Immature natural killer cell (primary cell): ENCODE measurements at regions not wholly inside any gene's neighbourhood (a gene's known extent, or its start where the extent isn't known, plus 50 kb on each side); places are given as distances from the start of the nearest gene placed in this dataset.

Experiments used
- DNase-seq, 3 donors: peaks; one replicate each; pipeline ENCODE4 v3.0.0; 2022; ENCODE audit warnings: mixed read lengths in 1 of 3
- H3K27ac Mint-ChIP-seq, 6 donors: one replicate each; pipeline ENCODE4 v1.8.0; 2020; ENCODE audit warnings: mixed read lengths in 6 of 6, mild to moderate bottlenecking in 5 of 6, inconsistent platforms in 4 of 6, moderate library complexity in 3 of 6
- H3K27me3 Mint-ChIP-seq, 3 donors: one replicate each; pipeline ENCODE4 v1.8.0; 2020 to 2021; ENCODE audit warnings: low read depth in 3 of 3, mild to moderate bottlenecking in 3 of 3, mixed read lengths in 3 of 3, moderate library complexity in 3 of 3, inconsistent platforms in 1 of 3
- H3K36me3 Mint-ChIP-seq, 3 donors: one replicate each; pipeline ENCODE4 v1.8.0; 2020; ENCODE audit warnings: mixed read lengths in 3 of 3, inconsistent platforms in 2 of 3, mild to moderate bottlenecking in 2 of 3
- H3K4me1 Mint-ChIP-seq, 2 donors: one replicate each; pipeline ENCODE4 v1.8.0; 2020; ENCODE audit warnings: inconsistent platforms in 2 of 2, mild to moderate bottlenecking in 2 of 2, mixed read lengths in 2 of 2, moderate library complexity in 1 of 2
- H3K4me3 Mint-ChIP-seq, 5 donors: one replicate each; pipeline ENCODE4 v1.8.0; 2020; ENCODE audit warnings: mild to moderate bottlenecking in 5 of 5, mixed read lengths in 5 of 5, inconsistent platforms in 3 of 5, moderate library complexity in 3 of 5
- H3K9me3 Mint-ChIP-seq, 6 donors: one replicate each; pipeline ENCODE4 v1.8.0; 2020; ENCODE audit warnings: mild to moderate bottlenecking in 6 of 6, mixed read lengths in 6 of 6, inconsistent platforms in 4 of 6, moderate library complexity in 3 of 6

GRCh38 chr13:68168448-68168847 is 938.3 kb upstream of the PCDH9 start:
- no peak for DNase-seq
- peaks cover 0 to 47% (median 17%) of the 10 kb centered on the region in 6 donors for H3K9me3 Mint-ChIP-seq
- H3K27ac Mint-ChIP-seq = no peak overlapping the region
- H3K36me3 Mint-ChIP-seq = no peaks in the 10 kb centered on the region
- H3K27me3 Mint-ChIP-seq = no peaks in the 10 kb centered on the region
- no peaks in the 10 kb centered on the region for H3K4me1 Mint-ChIP-seq
- no peak overlapping the region for H3K4me3 Mint-ChIP-seq

DNA sequence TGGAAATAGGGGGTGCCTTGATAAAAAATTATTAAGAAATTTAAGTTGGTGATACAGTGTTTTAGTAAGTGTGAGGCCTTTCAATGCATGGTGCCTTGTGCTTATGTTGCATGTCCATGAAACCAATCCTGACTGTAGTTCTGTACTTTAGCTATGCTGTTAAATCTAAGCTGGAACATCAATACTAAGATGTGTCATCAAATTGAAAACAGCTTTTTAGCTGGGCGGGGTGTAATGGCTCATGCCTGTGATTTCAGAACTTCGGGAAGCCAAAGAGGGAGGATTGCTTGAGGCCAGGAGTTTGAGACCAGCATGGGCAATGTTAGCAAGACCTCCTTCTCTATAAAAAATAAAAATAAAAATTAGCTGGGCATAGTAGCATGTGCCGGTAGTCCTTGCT is 930.3 kb upstream of the PCDH9 start:
- no peaks in the 10 kb centered on the region for H3K4me1 Mint-ChIP-seq
- H3K27me3 Mint-ChIP-seq = no peaks in the 10 kb centered on the region
- peaks cover 1 to 36% (median 22%) of the 10 kb centered on the region in 6 donors for H3K9me3 Mint-ChIP-seq
- no peak overlapping the region for H3K27ac Mint-ChIP-seq
- no peak for DNase-seq
- H3K4me3 Mint-ChIP-seq = no peak overlapping the region
- no peaks in the 10 kb centered on the region for H3K36me3 Mint-ChIP-seq

GRCh38 chr13:68152414-68152813 is 922.3 kb upstream of the PCDH9 start:
- no peak overlapping the region for H3K27ac Mint-ChIP-seq
- peaks cover 11 to 47% (median 34%) of the 10 kb centered on the region in 6 donors for H3K9me3 Mint-ChIP-seq
- H3K36me3 Mint-ChIP-seq = peaks cover 0 to 2% (median 0%) of the 10 kb centered on the region in 3 donors
- DNase-seq = no peak
- H3K4me3 Mint-ChIP-seq = no peak overlapping the region
- H3K27me3 Mint-ChIP-seq = no peaks in the 10 kb centered on the region
- H3K4me1 Mint-ChIP-seq = no peaks in the 10 kb centered on the region

- Mint-ChIP-seq H3K4me3 (no peak overlapping the region), H3K27ac (no peak overlapping the region), H3K4me1 (no peaks in the 10 kb centered on the region), H3K36me3 (no peaks in the 10 kb centered on the region), H3K9me3 (peaks cover 8 to 52% (median 29%) of the 10 kb centered on the region in 6 donors), H3K27me3 (no peaks in the 10 kb centered on the region)
- no peak for DNase-seq
These were observed 915.7 kb upstream of the PCDH9 start for GRCh38 chr13:68145852-68146251.

- no peak for DNase-seq
- H3K27ac Mint-ChIP-seq = no peak overlapping the region
- peaks cover 7 to 45% (median 28%) of the 10 kb centered on the region in 6 donors for H3K9me3 Mint-ChIP-seq
- no peak overlapping the region for H3K4me3 Mint-ChIP-seq
- H3K27me3 Mint-ChIP-seq = peaks cover 0 to 2% (median 0%) of the 10 kb centered on the region in 3 donors
- H3K36me3 Mint-ChIP-seq = no peaks in the 10 kb centered on the region
- H3K4me1 Mint-ChIP-seq = no peaks in the 10 kb centered on the region
These were observed 898.3 kb upstream of the PCDH9 start for GRCh38 chr13:68128297-68128915.

DNA sequence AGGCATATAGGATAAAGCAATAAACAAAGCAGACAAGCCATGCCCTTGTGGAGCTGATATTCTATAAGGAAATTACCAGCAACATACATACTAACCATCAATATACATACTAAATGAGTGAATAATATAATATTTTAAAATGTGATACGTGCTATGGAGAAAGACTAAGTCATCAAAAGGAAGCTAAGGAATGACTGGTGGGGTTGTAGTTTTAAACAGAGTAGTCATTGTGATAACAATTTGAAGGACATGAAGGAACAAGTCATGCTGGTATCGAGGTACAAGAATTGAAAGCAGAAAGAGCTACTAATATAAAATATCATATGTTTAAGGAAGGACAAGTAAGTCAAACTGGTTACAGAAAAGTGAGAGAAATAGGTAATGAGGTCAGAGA is 894.9 kb upstream of the PCDH9 start:
- H3K36me3 Mint-ChIP-seq = no peaks in the 10 kb centered on the region
- peaks cover 0 to 2% (median 0%) of the 10 kb centered on the region in 3 donors for H3K27me3 Mint-ChIP-seq
- no peak for DNase-seq
- H3K4me1 Mint-ChIP-seq = no peaks in the 10 kb centered on the region
- peaks cover 5 to 24% (median 20%) of the 10 kb centered on the region in 6 donors for H3K9me3 Mint-ChIP-seq
- H3K27ac Mint-ChIP-seq = no peak overlapping the region
- no peak overlapping the region for H3K4me3 Mint-ChIP-seq

DNA sequence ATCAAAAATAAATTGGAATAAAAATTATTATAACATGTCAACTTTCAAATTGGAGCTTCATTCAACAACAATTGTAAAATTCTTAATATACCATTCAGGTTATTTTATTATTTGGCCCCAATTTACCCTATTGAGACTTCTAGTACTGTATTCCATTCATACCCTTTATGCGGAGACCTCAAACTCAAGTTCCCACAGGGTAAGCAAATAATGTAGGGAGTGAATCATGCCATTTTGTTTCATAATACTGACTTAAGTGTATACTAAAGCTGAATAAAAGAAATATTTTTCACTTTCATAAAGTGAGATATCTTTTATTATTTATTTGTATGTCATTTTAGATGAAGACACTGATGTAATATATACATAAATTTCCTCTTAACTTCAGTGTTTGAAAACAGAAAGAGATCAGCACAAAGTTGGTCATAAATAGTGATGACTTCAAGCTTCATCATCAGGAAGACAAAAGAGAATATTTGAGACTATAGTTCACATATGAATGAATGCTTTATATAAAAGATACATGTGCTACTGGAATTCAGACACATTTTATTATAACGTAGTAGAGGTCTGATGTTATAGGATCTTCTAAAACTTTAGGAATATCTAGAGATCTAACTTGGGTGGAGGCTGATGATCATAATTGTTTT is 894.4 kb upstream of the PCDH9 start:
- Mint-ChIP-seq H3K4me3 (no peak overlapping the region), H3K27ac (no peak overlapping the region), H3K27me3 (peaks cover 0 to 2% (median 0%) of the 10 kb centered on the region in 3 donors), H3K4me1 (no peaks in the 10 kb centered on the region), H3K9me3 (peaks cover 5 to 24% (median 17%) of the 10 kb centered on the region in 6 donors), H3K36me3 (no peaks in the 10 kb centered on the region)
- no peak for DNase-seq

DNA sequence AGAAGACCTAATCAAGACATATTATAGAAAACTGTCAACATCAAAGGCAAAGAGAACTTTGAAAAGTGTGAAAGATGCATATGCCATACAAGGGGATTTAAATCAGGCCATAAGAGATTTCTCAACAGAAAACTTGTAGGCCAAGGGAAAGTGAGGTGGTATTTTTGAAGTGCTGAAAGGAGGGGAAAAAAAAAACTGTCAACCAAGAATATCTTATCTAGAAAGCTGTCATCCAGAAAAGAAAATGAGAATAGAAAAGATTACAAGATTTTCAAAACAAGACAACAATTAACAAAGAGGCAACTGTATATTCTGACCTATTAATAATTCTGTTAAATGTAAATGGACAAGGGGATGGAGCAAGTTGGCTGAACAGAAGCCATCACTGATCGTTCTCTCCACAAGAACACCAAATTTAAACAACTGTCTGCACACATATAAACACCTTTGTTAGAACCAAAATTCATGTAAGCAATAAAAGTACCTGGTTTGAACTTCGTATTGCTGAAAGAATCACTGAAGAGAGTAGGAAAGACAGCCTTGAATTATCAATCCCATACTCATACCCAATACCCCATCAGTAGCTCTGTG is 880.1 kb upstream of the PCDH9 start:
- no peaks in the 10 kb centered on the region for H3K4me1 Mint-ChIP-seq
- H3K27ac Mint-ChIP-seq = no peak overlapping the region
- no peak for DNase-seq
- H3K9me3 Mint-ChIP-seq = peaks cover 21 to 75% (median 48%) of the 10 kb centered on the region in 6 donors
- H3K36me3 Mint-ChIP-seq = peaks cover 0 to 4% (median 3%) of the 10 kb centered on the region in 3 donors
- H3K4me3 Mint-ChIP-seq = no peak overlapping the region
- H3K27me3 Mint-ChIP-seq = no peaks in the 10 kb centered on the region

DNA sequence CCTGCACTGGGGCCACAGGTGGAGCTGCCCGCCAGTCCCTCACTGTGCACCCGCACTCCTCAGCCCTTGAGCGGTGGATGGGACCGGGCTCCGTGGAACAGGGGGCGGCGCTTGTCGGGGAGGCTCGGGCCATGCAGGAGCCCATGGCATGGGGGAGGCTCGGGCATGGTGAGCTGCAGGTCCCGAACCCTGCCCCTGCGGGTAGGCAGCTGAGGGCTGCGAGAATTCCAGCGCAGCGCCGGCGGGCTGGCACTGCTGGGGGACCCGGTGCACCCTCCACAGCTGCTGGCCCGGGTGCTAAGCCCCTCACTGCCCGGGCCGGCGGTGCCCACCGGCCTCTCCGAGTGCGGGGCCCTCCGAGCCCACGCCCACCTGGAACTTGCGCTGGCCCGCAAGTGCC is 877.5 kb upstream of the PCDH9 start:
- peaks cover 0 to 3% (median 0%) of the 10 kb centered on the region in 3 donors for H3K36me3 Mint-ChIP-seq
- no peaks in the 10 kb centered on the region for H3K4me1 Mint-ChIP-seq
- H3K9me3 Mint-ChIP-seq = peaks cover 22 to 63% (median 50%) of the 10 kb centered on the region in 6 donors
- H3K27me3 Mint-ChIP-seq = no peaks in the 10 kb centered on the region
- H3K27ac Mint-ChIP-seq = no peak overlapping the region
- DNase-seq = no peak
- H3K4me3 Mint-ChIP-seq = no peak overlapping the region

DNA sequence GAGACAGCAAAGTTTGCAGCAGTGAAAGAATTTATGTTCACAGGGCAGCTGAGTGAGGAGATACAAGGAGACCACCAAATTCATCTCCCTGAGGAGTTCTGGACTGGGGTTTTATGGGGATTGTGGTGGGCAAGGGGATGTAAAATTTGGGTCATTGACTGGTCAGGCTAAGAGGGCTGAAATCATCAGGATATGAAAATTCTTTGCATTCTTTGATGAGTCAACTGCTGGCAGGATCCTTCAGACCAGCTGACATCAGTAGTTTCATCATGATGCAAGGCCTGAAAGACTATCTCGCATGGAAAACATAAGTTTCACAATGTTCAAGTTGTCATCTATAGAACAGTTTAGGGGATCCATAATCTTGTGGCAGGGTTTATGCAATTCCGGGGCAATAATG is 869.5 kb upstream of the PCDH9 start:
- Mint-ChIP-seq H3K4me1 (no peaks in the 10 kb centered on the region), H3K36me3 (no peaks in the 10 kb centered on the region), H3K27me3 (no peaks in the 10 kb centered on the region), H3K27ac (no peak overlapping the region), H3K4me3 (no peak overlapping the region), H3K9me3 (peaks cover 4 to 53% (median 36%) of the 10 kb centered on the region in 6 donors)
- DNase-seq = no peak

GRCh38 chr13:68081061-68081460 is 850.9 kb upstream of the PCDH9 start:
- Mint-ChIP-seq H3K4me3 (no peak overlapping the region), H3K27me3 (no peaks in the 10 kb centered on the region), H3K36me3 (peaks cover 0 to 7% (median 0%) of the 10 kb centered on the region in 3 donors), H3K9me3 (peaks cover 11 to 38% (median 14%) of the 10 kb centered on the region in 6 donors), H3K4me1 (no peaks in the 10 kb centered on the region), H3K27ac (no peak overlapping the region)
- DNase-seq = no peak

DNA sequence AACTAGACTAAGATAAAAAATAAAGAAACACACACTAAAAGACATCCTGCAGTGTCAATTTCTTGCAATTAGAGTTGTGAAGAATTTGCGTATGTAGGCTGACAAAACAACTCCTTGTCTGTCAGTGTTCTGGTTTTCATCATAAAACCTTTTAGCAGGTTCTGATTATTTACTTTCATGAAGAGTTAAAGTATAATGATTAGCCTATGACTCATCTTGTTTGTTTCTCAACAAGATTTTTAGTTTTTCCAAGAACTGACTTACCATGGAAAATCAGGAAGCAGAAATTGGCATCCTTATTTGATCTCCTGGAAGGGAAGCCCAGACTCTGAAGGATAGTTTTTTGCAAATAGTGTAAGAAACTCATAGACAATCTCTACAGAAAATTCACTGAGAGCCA is 848.7 kb upstream of the PCDH9 start:
- no peak for DNase-seq
- Mint-ChIP-seq H3K27ac (no peak overlapping the region), H3K36me3 (peaks cover 0 to 7% (median 0%) of the 10 kb centered on the region in 3 donors), H3K4me3 (no peak overlapping the region), H3K27me3 (no peaks in the 10 kb centered on the region), H3K9me3 (peaks cover 11 to 41% (median 13%) of the 10 kb centered on the region in 6 donors), H3K4me1 (no peaks in the 10 kb centered on the region)

DNA sequence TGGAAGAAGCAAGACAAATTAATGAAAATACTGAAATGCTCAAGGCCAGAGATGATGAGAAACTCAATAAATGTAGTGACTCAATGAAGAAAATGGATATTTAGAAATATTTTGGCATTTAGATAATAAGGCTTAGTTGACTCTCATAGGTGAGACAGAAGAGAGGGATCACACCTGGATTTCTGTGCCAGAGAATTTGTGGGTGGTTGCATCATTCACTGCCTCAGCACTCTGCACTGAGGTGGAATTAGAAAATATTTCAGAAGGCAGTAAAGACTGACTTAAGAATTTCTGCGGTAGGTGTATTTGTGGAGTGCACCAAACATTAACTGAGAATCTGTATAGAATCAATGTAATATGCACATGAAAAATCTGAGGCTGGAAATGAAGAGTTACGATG is 848.3 kb upstream of the PCDH9 start:
- no peak for DNase-seq
- Mint-ChIP-seq H3K27ac (no peak overlapping the region), H3K36me3 (peaks cover 0 to 7% (median 0%) of the 10 kb centered on the region in 3 donors), H3K4me3 (no peak overlapping the region), H3K4me1 (no peaks in the 10 kb centered on the region), H3K9me3 (peaks cover 11 to 45% (median 14%) of the 10 kb centered on the region in 6 donors), H3K27me3 (no peaks in the 10 kb centered on the region)

GRCh38 chr13:68076046-68076445 is 845.9 kb upstream of the PCDH9 start:
- Mint-ChIP-seq H3K36me3 (peaks cover 0 to 10% (median 0%) of the 10 kb centered on the region in 3 donors), H3K27me3 (no peaks in the 10 kb centered on the region), H3K4me1 (no peaks in the 10 kb centered on the region), H3K4me3 (no peak overlapping the region), H3K9me3 (peaks cover 8 to 55% (median 22%) of the 10 kb centered on the region in 6 donors), H3K27ac (no peak overlapping the region)
- DNase-seq = no peak
